ENCODE measurements at regions not wholly inside any gene's neighbourhood (a gene's known extent, or its start where the extent isn't known, plus 50 kb on each side); places are given as distances from the start of the nearest gene placed in this dataset.

DNA sequence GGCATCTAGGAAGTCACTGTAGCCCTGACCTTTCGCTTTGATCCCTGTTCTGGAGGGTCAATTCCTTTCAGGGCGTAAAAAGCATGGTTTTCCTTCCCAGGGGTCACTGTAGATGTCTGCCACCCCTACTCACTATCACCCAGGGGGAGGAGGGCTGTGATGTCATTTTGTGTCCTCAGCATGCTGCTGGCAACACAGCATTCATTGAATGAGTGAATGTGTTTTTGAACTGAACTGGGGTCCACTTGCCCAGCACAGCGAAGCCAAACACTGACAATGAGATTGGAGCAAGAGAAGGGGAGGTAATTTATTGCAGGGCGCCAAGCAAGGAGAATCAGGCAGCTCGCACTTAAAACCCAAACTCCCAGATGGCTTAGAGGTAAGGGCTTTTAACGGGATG is 78.2 kb upstream of the PGBD5 start:
- ATAC-seq (ENCODE audit: low read depth) (no peak), DNase-seq (ENCODE audit: low spot score) (no peak)
- Histone ChIP-seq H3K36me3 (ENCODE audit: low read depth) (no peaks in the 10 kb centered on the region), H3K4me1 (ENCODE audit: insufficient read depth, poor library complexity, severe bottlenecking) (no peaks in the 10 kb centered on the region), H3K27me3 (ENCODE audit: insufficient read depth, poor library complexity, severe bottlenecking) (no peaks in the 10 kb centered on the region), H3K4me3 (ENCODE audit: severe bottlenecking) (no peak overlapping the region), H3K9me3 (ENCODE audit: severe bottlenecking) (no peaks in the 10 kb centered on the region), H3K27ac (ENCODE audit: poor library complexity, severe bottlenecking) (no peak overlapping the region)
- TF ChIP-seq, protein P1, sequence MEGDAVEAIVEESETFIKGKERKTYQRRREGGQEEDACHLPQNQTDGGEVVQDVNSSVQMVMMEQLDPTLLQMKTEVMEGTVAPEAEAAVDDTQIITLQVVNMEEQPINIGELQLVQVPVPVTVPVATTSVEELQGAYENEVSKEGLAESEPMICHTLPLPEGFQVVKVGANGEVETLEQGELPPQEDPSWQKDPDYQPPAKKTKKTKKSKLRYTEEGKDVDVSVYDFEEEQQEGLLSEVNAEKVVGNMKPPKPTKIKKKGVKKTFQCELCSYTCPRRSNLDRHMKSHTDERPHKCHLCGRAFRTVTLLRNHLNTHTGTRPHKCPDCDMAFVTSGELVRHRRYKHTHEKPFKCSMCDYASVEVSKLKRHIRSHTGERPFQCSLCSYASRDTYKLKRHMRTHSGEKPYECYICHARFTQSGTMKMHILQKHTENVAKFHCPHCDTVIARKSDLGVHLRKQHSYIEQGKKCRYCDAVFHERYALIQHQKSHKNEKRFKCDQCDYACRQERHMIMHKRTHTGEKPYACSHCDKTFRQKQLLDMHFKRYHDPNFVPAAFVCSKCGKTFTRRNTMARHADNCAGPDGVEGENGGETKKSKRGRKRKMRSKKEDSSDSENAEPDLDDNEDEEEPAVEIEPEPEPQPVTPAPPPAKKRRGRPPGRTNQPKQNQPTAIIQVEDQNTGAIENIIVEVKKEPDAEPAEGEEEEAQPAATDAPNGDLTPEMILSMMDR (IDR thresholded peaks at IDR 0.05; ENCODE audit: poor library complexity, severe bottlenecking): no peak

DNA sequence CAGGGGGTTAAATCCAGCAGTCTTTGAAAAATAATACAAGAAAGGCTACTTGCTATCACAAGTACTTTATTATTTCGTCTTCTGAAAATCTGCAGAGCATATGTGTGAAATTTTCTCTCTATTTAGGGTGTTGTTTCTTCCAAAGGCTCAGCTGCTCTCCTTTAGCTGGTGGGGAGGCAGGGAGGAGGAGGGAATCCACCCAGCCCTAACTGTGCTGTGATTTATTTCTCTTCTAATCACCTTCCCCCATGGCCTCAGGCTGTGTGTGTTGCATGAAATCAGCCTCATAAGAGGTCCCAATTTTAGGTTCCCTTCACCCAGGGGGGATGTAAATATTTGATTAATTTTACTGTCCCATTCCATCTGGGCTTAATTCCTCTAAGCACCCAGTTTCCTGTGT is 77.6 kb upstream of the PGBD5 start:
- no peaks in the 10 kb centered on the region for H3K9me3 ChIP-seq (ENCODE audit: severe bottlenecking)
- no peak for DNase-seq (ENCODE audit: low spot score)
- H3K4me1 ChIP-seq (ENCODE audit: insufficient read depth, poor library complexity, severe bottlenecking): no peaks in the 10 kb centered on the region
- no peak for ATAC-seq (ENCODE audit: low read depth)
- H3K36me3 ChIP-seq (ENCODE audit: low read depth): no peaks in the 10 kb centered on the region
- TF ChIP-seq, protein P1 (IDR thresholded peaks at IDR 0.05; ENCODE audit: poor library complexity, severe bottlenecking): no peak
- no peak overlapping the region for H3K4me3 ChIP-seq (ENCODE audit: severe bottlenecking)
- no peak overlapping the region for H3K27ac ChIP-seq (ENCODE audit: poor library complexity, severe bottlenecking)
- H3K27me3 ChIP-seq (ENCODE audit: insufficient read depth, poor library complexity, severe bottlenecking): no peaks in the 10 kb centered on the region

DNA sequence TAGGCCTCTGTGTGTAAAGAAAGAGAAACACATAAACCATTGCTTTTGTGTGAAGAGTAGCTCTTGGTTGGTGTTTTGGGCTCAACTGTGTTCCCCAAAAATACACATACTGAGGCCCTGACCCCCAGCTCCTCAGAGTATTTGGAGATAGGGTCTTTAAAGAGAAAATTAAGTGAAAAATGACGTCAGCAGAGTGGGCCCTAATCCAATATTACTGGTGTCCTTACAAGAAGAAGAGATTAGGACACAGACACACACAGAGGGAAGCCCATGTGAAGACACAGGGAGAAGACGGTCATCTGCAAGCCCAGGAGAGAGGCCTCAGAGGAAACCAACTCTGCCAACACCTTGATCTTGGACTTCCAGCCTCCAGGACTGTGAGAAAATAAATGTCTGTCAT is 76.9 kb upstream of the PGBD5 start:
- Histone ChIP-seq H3K27ac (ENCODE audit: poor library complexity, severe bottlenecking) (no peak overlapping the region), H3K36me3 (ENCODE audit: low read depth) (no peaks in the 10 kb centered on the region), H3K27me3 (ENCODE audit: insufficient read depth, poor library complexity, severe bottlenecking) (no peaks in the 10 kb centered on the region), H3K9me3 (ENCODE audit: severe bottlenecking) (no peaks in the 10 kb centered on the region), H3K4me3 (ENCODE audit: severe bottlenecking) (no peak overlapping the region), H3K4me1 (ENCODE audit: insufficient read depth, poor library complexity, severe bottlenecking) (no peaks in the 10 kb centered on the region)
- DNase-seq (ENCODE audit: low spot score) (no peak), ATAC-seq (ENCODE audit: low read depth) (no peak)
- TF ChIP-seq, protein P1 (IDR thresholded peaks at IDR 0.05; ENCODE audit: poor library complexity, severe bottlenecking): no peak

DNA sequence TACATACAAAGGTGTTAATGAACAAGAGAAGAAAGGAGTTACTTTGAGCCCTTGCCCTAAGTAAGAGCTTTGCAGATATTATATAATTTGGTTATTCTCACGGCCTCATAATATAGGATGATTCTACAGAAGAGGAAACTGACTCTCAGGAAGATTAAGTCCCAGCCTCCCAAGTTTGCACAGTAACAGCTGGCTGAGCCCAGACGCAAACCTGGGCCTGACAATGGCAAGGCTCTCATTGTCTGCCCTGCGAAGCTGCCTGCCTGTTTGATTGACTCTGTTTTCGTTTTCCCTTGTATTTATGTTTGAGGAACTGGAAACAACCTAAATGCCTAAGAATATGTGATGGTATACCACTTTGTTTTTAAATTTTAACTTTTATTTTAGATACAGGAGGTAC is 76.2 kb upstream of the PGBD5 start:
- Histone ChIP-seq H3K27me3 (ENCODE audit: insufficient read depth, poor library complexity, severe bottlenecking) (no peaks in the 10 kb centered on the region), H3K36me3 (ENCODE audit: low read depth) (no peaks in the 10 kb centered on the region), H3K9me3 (ENCODE audit: severe bottlenecking) (no peaks in the 10 kb centered on the region), H3K27ac (ENCODE audit: poor library complexity, severe bottlenecking) (no peak overlapping the region), H3K4me3 (ENCODE audit: severe bottlenecking) (no peak overlapping the region), H3K4me1 (ENCODE audit: insufficient read depth, poor library complexity, severe bottlenecking) (no peaks in the 10 kb centered on the region)
- TF ChIP-seq, protein P1 (IDR thresholded peaks at IDR 0.05; ENCODE audit: poor library complexity, severe bottlenecking): no peak
- ATAC-seq (ENCODE audit: low read depth) (no peak), DNase-seq (ENCODE audit: low spot score) (no peak)

DNA sequence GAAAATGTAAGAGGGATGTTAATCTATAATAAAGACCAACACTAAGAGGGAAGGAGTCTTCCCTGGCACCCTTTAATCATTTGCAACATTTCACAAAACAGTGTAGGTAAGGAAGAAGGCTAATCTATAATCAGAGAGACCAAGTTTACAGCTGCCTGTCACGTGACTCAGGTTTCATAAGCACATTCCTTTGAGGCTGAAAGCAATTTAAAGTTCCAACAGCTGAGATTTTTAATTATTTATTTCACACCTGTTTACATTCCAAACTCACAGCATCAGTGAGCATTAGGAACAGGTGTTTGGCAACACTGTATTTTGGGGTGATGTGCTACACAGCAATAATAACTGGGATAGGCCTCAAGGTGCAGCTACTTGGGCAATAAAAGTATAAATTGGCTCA is 75.7 kb upstream of the PGBD5 start:
- Histone ChIP-seq H3K36me3 (ENCODE audit: low read depth) (no peaks in the 10 kb centered on the region), H3K27ac (ENCODE audit: poor library complexity, severe bottlenecking) (no peak overlapping the region), H3K4me1 (ENCODE audit: insufficient read depth, poor library complexity, severe bottlenecking) (no peaks in the 10 kb centered on the region), H3K4me3 (ENCODE audit: severe bottlenecking) (no peak overlapping the region), H3K9me3 (ENCODE audit: severe bottlenecking) (no peaks in the 10 kb centered on the region), H3K27me3 (ENCODE audit: insufficient read depth, poor library complexity, severe bottlenecking) (no peaks in the 10 kb centered on the region)
- DNase-seq (ENCODE audit: low spot score): no peak
- no peak for ATAC-seq (ENCODE audit: low read depth)
- TF ChIP-seq, protein P1 (IDR thresholded peaks at IDR 0.05; ENCODE audit: poor library complexity, severe bottlenecking): no peak

Measured in RWPE2 (cell line).